SKM-1 treated with dmso at 0.1 percent for 144 hours (cell line): ENCODE measurements at regions not wholly inside any gene's neighbourhood (a gene's known extent, or its start where the extent isn't known, plus 50 kb on each side); places are given as distances from the start of the nearest gene placed in this dataset.
"Not testable (repeated sequence)": the region's sequence is repeated elsewhere in the genome, so short reads cannot be mapped to it uniquely, and the experiment has no call there.

Experiments used
- DNase-seq: peaks from one replicate; lab custom pipeline; 2025; ENCODE audit not compliant: unreplicated experiment; lab: John Stamatoyannopoulos, UW

- DNase-seq = no peak
Measured at GRCh38 chr11:44416776-44417175, 106.8 kb upstream of the ALX4 start.

GRCh38 chr11:44417731-44418455 is 108.0 kb upstream of the ALX4 start:
- no peak for DNase-seq

GRCh38 chr11:44418456-44418830 is 108.5 kb upstream of the ALX4 start:
- DNase-seq = no peak

GRCh38 chr11:44421090-44421675 is 111.2 kb upstream of the ALX4 start:
- DNase-seq = no peak

- DNase-seq = no peak
Measured at GRCh38 chr11:44423289-44423688, 113.3 kb upstream of the ALX4 start.

- DNase-seq = no peak
Measured at GRCh38 chr11:44424841-44425240, 114.9 kb upstream of the ALX4 start.

- no peak for DNase-seq
Measured at GRCh38 chr11:44426119-44426518, 116.2 kb upstream of the ALX4 start.

- DNase-seq = no peak
Measured at GRCh38 chr11:44426958-44427357, 117.0 kb upstream of the ALX4 start.

GRCh38 chr11:44427432-44427831 is 117.5 kb upstream of the ALX4 start:
- DNase-seq = peak; percentile 13

GRCh38 chr11:44430140-44430539 is 120.2 kb upstream of the ALX4 start:
- no peak for DNase-seq

- no peak for DNase-seq
Measured at GRCh38 chr11:44434191-44434590, 124.3 kb upstream of the ALX4 start.

GRCh38 chr11:44437122-44437521 is 127.2 kb upstream of the ALX4 start:
- no peak for DNase-seq

GRCh38 chr11:44442893-44443673 is 122.4 kb upstream of the CD82 start:
- not testable (repeated sequence) for DNase-seq

- DNase-seq = no peak
Measured at GRCh38 chr11:44443836-44444769, 121.4 kb upstream of the CD82 start.

GRCh38 chr11:44444770-44445321 is 120.6 kb upstream of the CD82 start:
- DNase-seq = no peak

GRCh38 chr11:44445500-44446365 is 119.7 kb upstream of the CD82 start:
- no peak for DNase-seq

- DNase-seq = no peak
Measured at GRCh38 chr11:44446366-44446762, 119.1 kb upstream of the CD82 start.

- no peak for DNase-seq
Measured at GRCh38 chr11:44446996-44447771, 118.3 kb upstream of the CD82 start.

- no peak for DNase-seq
Measured at GRCh38 chr11:44450295-44450932, 115.0 kb upstream of the CD82 start.
